ENCODE measurements at regions not wholly inside any gene's neighbourhood (a gene's known extent, or its start where the extent isn't known, plus 50 kb on each side); places are given as distances from the start of the nearest gene placed in this dataset.

- TF ChIP-seq, protein P1, sequence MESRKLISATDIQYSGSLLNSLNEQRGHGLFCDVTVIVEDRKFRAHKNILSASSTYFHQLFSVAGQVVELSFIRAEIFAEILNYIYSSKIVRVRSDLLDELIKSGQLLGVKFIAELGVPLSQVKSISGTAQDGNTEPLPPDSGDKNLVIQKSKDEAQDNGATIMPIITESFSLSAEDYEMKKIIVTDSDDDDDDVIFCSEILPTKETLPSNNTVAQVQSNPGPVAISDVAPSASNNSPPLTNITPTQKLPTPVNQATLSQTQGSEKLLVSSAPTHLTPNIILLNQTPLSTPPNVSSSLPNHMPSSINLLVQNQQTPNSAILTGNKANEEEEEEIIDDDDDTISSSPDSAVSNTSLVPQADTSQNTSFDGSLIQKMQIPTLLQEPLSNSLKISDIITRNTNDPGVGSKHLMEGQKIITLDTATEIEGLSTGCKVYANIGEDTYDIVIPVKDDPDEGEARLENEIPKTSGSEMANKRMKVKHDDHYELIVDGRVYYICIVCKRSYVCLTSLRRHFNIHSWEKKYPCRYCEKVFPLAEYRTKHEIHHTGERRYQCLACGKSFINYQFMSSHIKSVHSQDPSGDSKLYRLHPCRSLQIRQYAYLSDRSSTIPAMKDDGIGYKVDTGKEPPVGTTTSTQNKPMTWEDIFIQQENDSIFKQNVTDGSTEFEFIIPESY (IDR thresholded peaks at IDR 0.05; ENCODE audit: borderline replicate concordance, low read depth), result no peak
- TF ChIP-seq RFX5 (IDR thresholded peaks at IDR 0.05; ENCODE audit: low read length), result no peak
- TF ChIP-seq CTCF (IDR thresholded peaks at IDR 0.05), result no peak
- TF ChIP-seq POLR2AphosphoS5 (IDR thresholded peaks at IDR 0.05; ENCODE audit: low read depth, low read length), result no peak
- no peak for TF ChIP-seq NFIC (IDR thresholded peaks at IDR 0.05; ENCODE audit: borderline replicate concordance)
- TF ChIP-seq EP300 (IDR thresholded peaks at IDR 0.05; ENCODE audit: borderline replicate concordance in 1 of 2, low read depth in 1 of 2, low read length in 1 of 2), result no peak
- TF ChIP-seq USF1 (IDR thresholded peaks at IDR 0.05; ENCODE audit: borderline replicate concordance, low read depth), result no peak
- TF ChIP-seq TEAD4 (IDR thresholded peaks at IDR 0.05; ENCODE audit: borderline replicate concordance, insufficient read depth), result no peak
- no peak for TF ChIP-seq TAF1 (IDR thresholded peaks at IDR 0.05; ENCODE audit: borderline replicate concordance, low read depth, low read length)
These were observed 732.9 kb downstream of the RWDD3 start for GRCh38 chr1:95966866-95967265.

All from SK-N-SH (cell line).